Keratinocyte (primary cell): ENCODE measurements at regions not wholly inside any gene's neighbourhood (a gene's known extent, or its start where the extent isn't known, plus 50 kb on each side); places are given as distances from the start of the nearest gene placed in this dataset.

ENCODE experiments used
- DNase-seq: peaks from one replicate; pipeline ENCODE4 v3.0.0-alpha.2; 2011; ENCODE audit warnings: low read depth, missing footprints, low spot score
- FAIRE-seq: peaks from 2 replicates; lab custom pipeline; 2011; peaks lifted over from hg19 to GRCh38; lab: Jason Lieb, UNC
- H2AFZ ChIP-seq: 2 replicates; pipeline ENCODE4 v1.6.0; 2012; ENCODE audit warnings: low read length, control low read depth, inconsistent platforms; ENCODE audit not compliant: control insufficient read depth
- H3K27ac ChIP-seq: 2 replicates; pipeline ENCODE4 v1.5.1; 2011; ENCODE audit warnings: low read length; ENCODE audit not compliant: control insufficient read depth, insufficient read depth
- H3K27me3 ChIP-seq: 3 replicates; pipeline ENCODE4 v1.6.0; 2011; ENCODE audit warnings: low read length; ENCODE audit not compliant: control insufficient read depth, insufficient read depth; ENCODE audit errors: extremely low read depth
- H3K36me3 ChIP-seq, 2 experiments: 2 replicates in 1 of 2; 3 replicates in 1 of 2; pipeline ENCODE4 v1.5.1; 2011; ENCODE audit warnings: low read length in 2 of 2, mild to moderate bottlenecking in 1 of 2; ENCODE audit not compliant: control insufficient read depth in 2 of 2, insufficient read depth in 2 of 2; ENCODE audit errors: extremely low read depth in 1 of 2
- H3K4me1 ChIP-seq: 3 replicates; pipeline ENCODE4 v1.5.1; 2011; ENCODE audit warnings: low read length; ENCODE audit not compliant: control insufficient read depth, insufficient read depth; ENCODE audit errors: extremely low read depth
- H3K4me2 ChIP-seq: 3 replicates; pipeline ENCODE4 v1.6.0; 2011; ENCODE audit warnings: low read depth, low read length; ENCODE audit not compliant: control insufficient read depth, insufficient read depth; ENCODE audit errors: extremely low read depth
- H3K4me3 ChIP-seq, 3 experiments: fragments of 200-600 bp in 1 of 3; sonication (generic) in 1 of 3; 2 replicates in 2 of 3; 3 replicates in 1 of 3; pipeline ENCODE4 v1.5.1; 2011 to 2016; ENCODE audit warnings: low read length in 3 of 3, mild to moderate bottlenecking in 3 of 3, control low read depth in 2 of 3, inconsistent platforms in 1 of 3, low read depth in 1 of 3, mixed read lengths in 1 of 3, mixed run types in 1 of 3, moderate library complexity in 1 of 3; ENCODE audit not compliant: control insufficient read depth in 2 of 3, insufficient read depth in 2 of 3; ENCODE audit errors: extremely low read depth in 1 of 3
- H3K79me2 ChIP-seq: 2 replicates; pipeline ENCODE4 v1.6.0; 2012; ENCODE audit warnings: low read length; ENCODE audit not compliant: control insufficient read depth, insufficient read depth
- H3K9ac ChIP-seq: 3 replicates; pipeline ENCODE4 v1.6.0; 2011; ENCODE audit warnings: low read length; ENCODE audit not compliant: control insufficient read depth, insufficient read depth; ENCODE audit errors: extremely low read depth
- H3K9me1 ChIP-seq: 3 replicates; pipeline ENCODE4 v1.6.0; 2011; ENCODE audit warnings: low read length; ENCODE audit not compliant: control insufficient read depth, insufficient read depth; ENCODE audit errors: extremely low read depth
- H3K9me3 ChIP-seq: 2 replicates; pipeline ENCODE4 v1.5.1; 2012; ENCODE audit warnings: low read depth, low read length; ENCODE audit not compliant: control insufficient read depth
- H4K20me1 ChIP-seq: 3 replicates; pipeline ENCODE4 v1.6.0; 2011; ENCODE audit warnings: low read length; ENCODE audit not compliant: control insufficient read depth, insufficient read depth; ENCODE audit errors: extremely low read depth
- EZH2 ChIP-seq: IDR thresholded peaks from one replicate; pipeline ENCODE4 v1.6.1; 2012; ENCODE audit warnings: inconsistent platforms, mild to moderate bottlenecking, low read length, moderate library complexity
- dilution Hi-C: fragments of 300-500 bp; cut with MboI; formaldehyde crosslinking; loops from one replicate; pipeline ENCODE4 v1.7.0; 2020; ENCODE audit warnings: low sequenced_read_pairs; ENCODE audit not compliant: extremely low pct_ligation_motif_present
- TF ChIP-seq, protein P1 (sequence below), 3 experiments: IDR thresholded peaks in 1 of 3; conservative IDR thresholded peaks in 1 of 3; optimal IDR thresholded peaks in 1 of 3; 2 replicates in 2 of 3; 3 replicates in 1 of 3; pipeline versions ENCODE3 to v1.5.1; 2011; ENCODE audit warnings: low read length in 3 of 3, mild to moderate bottlenecking in 3 of 3, moderate library complexity in 2 of 3, control low read depth in 1 of 3, inconsistent platforms in 1 of 3; ENCODE audit not compliant: insufficient read depth in 2 of 3; ENCODE audit errors: extremely low read depth in 1 of 3

DNA sequence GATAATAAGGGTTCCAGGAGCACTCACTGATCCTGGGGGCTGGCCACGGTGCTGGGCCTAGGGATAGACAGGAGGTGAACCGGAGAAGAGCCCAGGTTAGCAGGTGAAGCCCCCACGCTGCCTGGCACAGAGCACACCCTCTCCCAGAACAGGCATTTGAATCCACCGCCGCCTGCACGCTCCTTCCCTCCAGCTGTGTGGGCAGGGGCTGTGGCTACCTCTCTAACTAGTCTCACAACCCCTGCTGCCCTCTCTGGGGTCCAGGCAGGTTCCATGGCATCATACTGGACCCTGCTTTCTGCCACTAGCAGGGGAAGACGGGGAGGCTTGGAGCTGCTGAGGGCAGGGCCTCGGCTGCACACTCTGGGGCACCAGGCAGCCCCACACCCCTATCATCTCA is 358.0 kb downstream of the CTTN start:
- Histone ChIP-seq H2AFZ (no peak overlapping the region), H3K9me3 (peaks cover 3% of the 10 kb centered on the region), H3K27me3 (no peaks in the 10 kb centered on the region), H3K4me1 (no peaks in the 10 kb centered on the region), H3K27ac (no peak overlapping the region), H3K4me2 (no peak overlapping the region), H3K4me3 (no peak overlapping the region), H4K20me1 (no peaks in the 10 kb centered on the region), H3K9ac (no peak overlapping the region), H3K36me3 (no peaks in the 10 kb centered on the region), H3K79me2 (no peaks in the 10 kb centered on the region), H3K9me1 (no peaks in the 10 kb centered on the region)
- no peak for FAIRE-seq
- dilution Hi-C loops = no loop called here
- TF ChIP-seq, protein P1, sequence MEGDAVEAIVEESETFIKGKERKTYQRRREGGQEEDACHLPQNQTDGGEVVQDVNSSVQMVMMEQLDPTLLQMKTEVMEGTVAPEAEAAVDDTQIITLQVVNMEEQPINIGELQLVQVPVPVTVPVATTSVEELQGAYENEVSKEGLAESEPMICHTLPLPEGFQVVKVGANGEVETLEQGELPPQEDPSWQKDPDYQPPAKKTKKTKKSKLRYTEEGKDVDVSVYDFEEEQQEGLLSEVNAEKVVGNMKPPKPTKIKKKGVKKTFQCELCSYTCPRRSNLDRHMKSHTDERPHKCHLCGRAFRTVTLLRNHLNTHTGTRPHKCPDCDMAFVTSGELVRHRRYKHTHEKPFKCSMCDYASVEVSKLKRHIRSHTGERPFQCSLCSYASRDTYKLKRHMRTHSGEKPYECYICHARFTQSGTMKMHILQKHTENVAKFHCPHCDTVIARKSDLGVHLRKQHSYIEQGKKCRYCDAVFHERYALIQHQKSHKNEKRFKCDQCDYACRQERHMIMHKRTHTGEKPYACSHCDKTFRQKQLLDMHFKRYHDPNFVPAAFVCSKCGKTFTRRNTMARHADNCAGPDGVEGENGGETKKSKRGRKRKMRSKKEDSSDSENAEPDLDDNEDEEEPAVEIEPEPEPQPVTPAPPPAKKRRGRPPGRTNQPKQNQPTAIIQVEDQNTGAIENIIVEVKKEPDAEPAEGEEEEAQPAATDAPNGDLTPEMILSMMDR (optimal IDR thresholded peaks at IDR 0.05 in 1 of 3, IDR thresholded peaks at IDR 0.05 in 1 of 3, conservative IDR thresholded peaks at IDR 0.05 in 1 of 3; ENCODE audit: extremely low read depth in 1 of 3, insufficient read depth in 2 of 3, low read length in 3 of 3) = no peak
- no peak for TF ChIP-seq EZH2
- DNase-seq = no peak

DNA sequence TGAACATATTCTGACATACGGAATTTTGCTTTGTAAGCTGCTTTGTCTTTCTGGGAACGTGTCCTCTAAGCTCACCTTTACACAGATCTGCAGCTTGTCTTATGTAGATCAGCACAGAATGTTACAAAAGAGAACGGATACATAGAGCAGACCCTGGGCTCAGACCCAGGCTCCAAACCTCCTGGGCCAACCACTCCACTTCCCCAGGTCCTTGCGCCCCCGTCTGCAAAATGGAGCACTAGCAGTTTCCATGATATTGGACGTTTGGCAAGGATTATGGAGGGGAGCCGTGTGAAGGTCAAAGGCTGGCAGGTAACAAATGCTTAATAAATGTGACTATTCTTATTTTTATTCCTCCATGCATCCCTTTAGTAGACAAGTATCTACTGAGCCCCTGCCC is 358.4 kb downstream of the CTTN start:
- DNase-seq = no peak
- TF ChIP-seq, protein P1 (optimal IDR thresholded peaks at IDR 0.05 in 1 of 3, IDR thresholded peaks at IDR 0.05 in 1 of 3, conservative IDR thresholded peaks at IDR 0.05 in 1 of 3; ENCODE audit: extremely low read depth in 1 of 3, insufficient read depth in 2 of 3, low read length in 3 of 3) = no peak
- TF ChIP-seq EZH2 = no peak

More for the DNA sequence above, 358.4 kb downstream of the CTTN start:
- Histone ChIP-seq H2AFZ (no peak overlapping the region), H3K4me2 (no peak overlapping the region), H3K4me3 (no peak overlapping the region), H4K20me1 (no peaks in the 10 kb centered on the region), H3K9me1 (no peaks in the 10 kb centered on the region), H3K9me3 (peaks cover 5% of the 10 kb centered on the region), H3K79me2 (no peaks in the 10 kb centered on the region), H3K27me3 (no peaks in the 10 kb centered on the region), H3K27ac (no peak overlapping the region), H3K9ac (no peak overlapping the region), H3K4me1 (no peaks in the 10 kb centered on the region), H3K36me3 (no peaks in the 10 kb centered on the region)
- no peak for FAIRE-seq
- dilution Hi-C loops = no loop called here
